Activated CD4-positive, alpha-beta T cell treated with anti-CD3 and anti-CD28 coated beads, Interleukin-2, amount 50 U/mL, for 4 hours (primary cell): ENCODE measurements at regions not wholly inside any gene's neighbourhood (a gene's known extent, or its start where the extent isn't known, plus 50 kb on each side); places are given as distances from the start of the nearest gene placed in this dataset.
"Not testable (repeated sequence)": the region's sequence is repeated elsewhere in the genome, so short reads cannot be mapped to it uniquely, and the experiment has no call there.

Experiments
- DNase-seq, 2 experiments: peaks; one replicate each; pipeline ENCODE4 v3.0.0-alpha.2; 2020

DNA sequence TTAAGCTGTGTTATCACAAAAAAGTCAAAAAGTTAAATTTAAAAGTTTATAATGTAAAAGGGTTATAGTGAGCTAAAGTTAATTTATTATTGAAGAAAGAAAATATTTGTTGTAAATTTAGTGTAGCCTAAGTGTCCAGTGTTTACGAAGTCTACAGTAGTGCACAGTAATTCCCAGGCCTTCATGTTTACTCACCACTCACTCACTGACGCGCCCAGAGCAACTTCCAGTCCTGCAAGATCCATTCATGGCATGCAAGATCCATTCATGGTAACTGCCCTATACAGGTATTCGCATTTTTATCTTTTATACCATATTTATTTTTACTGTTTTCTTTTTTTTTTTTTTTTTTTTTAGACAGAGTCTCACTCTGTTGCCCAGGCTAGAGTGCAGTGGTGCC, 69.5 kb downstream of the TPRA1 start:
- DNase-seq, result no peak

DNA sequence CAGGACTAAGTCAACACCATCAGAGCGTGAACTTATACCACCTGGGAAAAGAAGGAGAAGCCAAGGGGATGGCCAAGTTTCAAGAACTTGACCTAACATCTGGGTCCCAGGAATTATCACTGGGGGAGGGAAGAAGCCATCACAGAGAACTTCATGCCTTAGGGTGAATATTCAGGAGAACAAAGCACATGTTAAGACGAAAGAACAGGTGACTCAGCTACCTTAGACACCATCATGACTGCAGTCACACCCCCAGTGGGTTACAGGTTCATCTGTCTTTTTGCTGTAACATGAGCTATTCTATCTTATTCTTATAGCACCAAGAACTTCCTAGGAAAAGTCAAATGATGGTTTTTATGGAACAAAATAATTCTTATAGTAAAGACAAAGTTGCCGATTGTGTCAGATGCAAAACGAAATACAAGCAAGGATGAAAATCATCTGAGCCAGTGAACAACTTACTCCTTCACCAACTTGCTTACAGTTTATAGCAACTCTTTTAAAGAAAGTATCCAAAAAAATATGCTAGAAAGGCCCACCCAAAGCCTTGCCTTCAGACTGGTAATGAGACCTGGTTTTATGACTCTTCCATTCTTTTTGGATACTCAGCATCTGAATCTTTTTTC, 72.0 kb downstream of the TPRA1 start:
- DNase-seq, result no peak

GRCh38 chr3:127512256-127512655, 78.3 kb downstream of the TPRA1 start:
- no peak for DNase-seq

- DNase-seq, result no peak
Measured at GRCh38 chr3:127501177-127501576, 89.4 kb downstream of the TPRA1 start.

- DNase-seq, result no peak
Measured at GRCh38 chr3:127497676-127498075, 92.9 kb downstream of the TPRA1 start.

- DNase-seq, result no peak
Measured at GRCh38 chr3:127497166-127497565, 93.4 kb downstream of the TPRA1 start.

DNA sequence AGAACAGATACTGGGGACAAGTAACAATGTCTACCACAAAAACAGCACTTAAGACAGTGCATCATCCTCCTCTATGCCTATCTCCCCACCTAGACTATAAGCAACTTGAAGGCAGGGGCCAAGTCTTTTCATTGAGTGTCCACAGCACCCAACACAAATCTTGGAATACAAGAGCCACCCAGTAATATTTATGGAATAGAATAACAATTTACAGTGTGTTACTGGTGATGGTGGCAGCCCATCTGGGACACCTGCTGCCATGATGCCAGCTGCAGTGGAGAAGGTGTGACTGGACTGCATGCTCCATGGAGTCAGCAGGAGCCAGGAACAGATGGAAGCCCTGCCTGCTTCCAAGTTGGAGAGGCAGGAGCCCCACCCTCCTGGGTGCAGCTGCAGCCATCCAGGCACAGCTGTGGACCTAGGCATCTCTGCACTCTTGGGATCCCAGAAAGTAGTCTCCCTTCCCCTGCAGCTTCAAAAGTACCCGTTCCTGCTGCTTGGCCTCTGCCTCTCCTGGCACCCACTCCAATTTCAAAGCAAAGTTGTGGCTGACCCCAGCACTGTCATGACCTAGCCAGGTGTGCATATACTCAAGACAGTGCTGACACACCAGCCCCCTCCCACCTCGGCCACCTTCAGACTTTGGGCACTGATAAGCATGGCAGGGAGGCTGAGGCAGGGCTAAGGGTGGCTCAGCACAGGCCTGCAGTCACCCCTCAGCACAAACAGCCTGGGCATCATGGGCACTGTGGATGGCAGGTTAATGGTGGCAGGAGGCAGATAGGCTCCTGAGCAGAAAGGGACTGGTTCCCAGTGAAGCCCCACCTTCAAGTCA, 94.5 kb downstream of the TPRA1 start:
- no peak for DNase-seq

DNA sequence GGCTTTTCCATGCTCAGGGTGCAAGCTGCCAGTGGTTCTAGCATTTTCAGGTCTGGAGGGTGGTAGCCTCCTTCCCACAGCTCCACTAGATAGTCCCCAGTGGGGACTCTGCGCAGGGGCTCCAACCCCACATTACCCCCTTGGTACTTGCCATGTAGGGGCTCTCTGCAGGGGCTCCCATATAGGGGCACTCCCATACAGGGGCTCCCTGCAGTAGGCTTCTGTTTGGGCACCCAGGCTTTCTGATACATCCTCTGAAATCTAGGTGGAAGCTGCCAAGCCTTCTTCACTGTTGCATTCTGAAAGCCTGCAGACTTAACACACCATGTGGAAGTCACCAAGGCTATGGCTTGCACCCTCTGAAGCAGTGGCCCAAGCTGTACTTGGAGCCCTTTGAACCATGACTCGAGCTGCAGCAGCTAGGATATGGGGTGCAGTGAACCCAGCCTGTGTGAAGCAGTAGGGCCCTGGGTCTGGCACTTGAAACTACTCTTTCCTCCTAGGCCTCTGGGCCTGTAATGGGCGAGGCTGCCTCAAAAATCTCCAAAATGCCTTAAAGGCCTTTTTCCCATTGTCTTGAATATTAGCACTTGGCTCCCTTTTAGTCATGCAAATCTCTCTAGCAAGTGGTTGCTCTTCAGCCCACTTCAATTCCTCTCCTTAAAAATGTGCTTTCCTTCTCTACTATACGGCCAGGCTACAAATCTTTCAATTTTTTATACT, 96.4 kb downstream of the TPRA1 start:
- no peak for DNase-seq

DNA sequence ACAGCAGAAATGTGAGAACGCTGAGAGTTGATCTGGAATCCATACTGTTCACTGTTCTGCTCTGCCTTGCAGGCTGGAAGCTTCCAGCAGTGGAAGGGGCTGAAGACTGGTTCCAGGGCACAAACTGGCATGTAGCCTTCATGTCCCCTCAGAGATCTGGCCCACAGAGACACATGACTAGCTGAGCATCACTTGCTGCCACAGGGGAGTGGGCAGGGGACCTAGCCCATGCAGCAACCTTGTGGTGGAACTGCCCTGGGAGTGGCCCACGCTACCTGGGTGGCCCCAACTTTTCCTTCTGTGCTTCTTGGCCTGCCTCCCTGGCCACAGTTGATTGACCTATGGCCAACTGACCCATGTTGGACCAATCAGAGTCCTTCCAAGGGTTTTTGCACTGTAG, 98.1 kb downstream of the TPRA1 start:
- no peak for DNase-seq

DNA sequence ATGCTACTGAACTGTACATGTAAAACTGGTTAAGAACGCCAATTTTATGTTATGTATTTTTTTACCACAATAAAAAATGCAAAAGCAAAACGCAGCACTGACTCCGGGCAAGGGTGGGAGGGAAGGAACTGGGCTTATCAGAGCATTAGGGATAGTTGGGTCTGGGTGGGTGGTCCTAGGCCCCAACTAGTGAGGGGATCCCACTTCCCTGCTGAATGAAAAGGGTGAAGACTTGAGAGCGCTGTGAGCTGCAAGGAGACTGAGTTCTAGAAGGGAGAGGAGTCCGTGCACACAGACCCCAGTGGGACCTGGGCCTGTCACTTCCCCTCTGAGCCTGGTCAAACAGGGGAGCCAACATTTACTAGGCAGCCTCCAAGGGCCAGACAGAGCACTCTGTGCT, 98.6 kb downstream of the TPRA1 start:
- no peak for DNase-seq

GRCh38 chr3:127491323-127491722, 99.2 kb downstream of the TPRA1 start:
- DNase-seq, result no peak

GRCh38 chr3:127491024-127491305, 99.6 kb downstream of the TPRA1 start:
- DNase-seq, result not testable (repeated sequence)

GRCh38 chr3:127490271-127491023, 100.1 kb downstream of the TPRA1 start:
- no peak for DNase-seq

- DNase-seq, result no peak
Measured at GRCh38 chr3:127489357-127489756, 101.2 kb downstream of the TPRA1 start.

- DNase-seq, result no peak
Measured at GRCh38 chr3:127488740-127489139, 101.8 kb downstream of the TPRA1 start.

- no peak for DNase-seq
Measured at GRCh38 chr3:127488141-127488672, 102.3 kb downstream of the TPRA1 start.

- DNase-seq, result no peak
Measured at GRCh38 chr3:127487196-127487595, 103.3 kb downstream of the TPRA1 start.

- DNase-seq, result no peak
Measured at GRCh38 chr3:127486321-127486944, 104.1 kb downstream of the TPRA1 start.

DNA sequence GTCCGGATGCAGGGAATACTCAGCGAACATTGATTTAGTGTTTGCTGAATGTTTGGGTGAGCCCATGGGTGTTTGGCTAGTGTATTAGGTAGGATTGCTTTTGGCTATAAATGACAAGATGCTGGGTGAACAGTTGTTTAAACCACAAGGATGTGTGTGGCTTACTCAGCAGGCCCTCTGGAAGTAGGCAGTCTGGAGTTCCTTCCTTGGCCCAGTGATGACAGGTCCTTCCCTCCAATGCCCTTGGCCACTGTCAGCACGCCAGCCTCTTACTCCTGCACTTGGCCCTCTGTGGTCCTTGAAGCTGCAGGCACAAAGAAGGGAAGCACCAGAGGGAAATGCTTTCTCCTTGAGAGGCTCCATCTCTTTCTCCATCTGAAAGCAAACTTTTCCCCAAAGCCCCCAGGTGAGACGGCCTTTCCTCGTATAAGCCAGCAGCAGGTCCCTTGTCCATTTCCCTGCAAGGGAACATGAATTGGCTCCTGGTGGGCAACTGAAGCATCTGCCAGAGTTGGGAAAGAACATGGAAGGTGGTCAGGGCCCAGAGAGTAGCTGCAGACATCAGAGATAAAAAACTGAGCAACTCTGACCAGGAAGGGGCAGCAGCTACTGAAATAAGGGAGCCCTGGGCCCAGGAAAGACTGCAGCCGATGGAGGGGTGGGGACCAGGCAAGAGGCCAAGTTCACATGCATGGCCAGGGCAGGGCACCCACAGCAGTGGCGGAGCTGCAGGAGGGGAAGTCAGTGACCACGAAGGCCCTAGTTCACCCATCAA, 105.0 kb downstream of the TPRA1 start:
- no peak for DNase-seq

DNA sequence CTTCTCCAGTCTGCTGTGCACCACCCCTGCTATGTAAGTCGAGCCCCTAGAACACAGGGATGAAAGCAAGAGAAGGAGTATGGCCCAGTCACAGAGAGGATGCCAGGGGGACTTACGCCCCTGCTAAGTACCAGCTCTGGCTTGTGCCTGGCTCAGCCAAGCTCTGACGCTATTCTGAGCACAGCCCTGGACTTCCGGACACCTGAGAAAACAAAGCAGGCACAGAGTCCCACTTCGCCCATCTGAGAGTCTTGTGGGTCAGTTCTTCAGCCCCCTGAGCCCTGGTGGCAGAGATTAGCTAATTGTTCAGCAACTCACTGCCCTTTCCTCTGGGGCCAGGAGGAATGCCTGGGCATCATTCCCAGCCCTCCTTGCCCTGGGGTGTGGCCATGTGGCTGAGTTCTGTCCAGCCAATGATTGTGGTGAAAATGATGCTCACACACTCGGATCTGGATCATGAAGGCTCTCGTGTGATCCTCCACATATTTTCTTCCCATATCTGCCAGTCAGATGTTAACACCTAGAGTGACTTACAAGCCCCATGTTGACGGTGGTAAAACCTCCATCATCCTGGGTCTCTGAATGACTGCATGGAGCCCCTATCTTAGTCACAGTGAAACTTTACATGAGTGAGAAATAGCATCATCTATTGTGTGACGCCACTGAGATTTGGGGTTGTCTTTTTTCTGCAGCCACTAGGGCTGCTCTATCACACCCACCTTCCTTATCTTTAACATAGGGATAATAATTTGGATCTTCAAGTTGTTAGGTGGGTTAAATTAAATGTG, 105.7 kb downstream of the TPRA1 start:
- DNase-seq, result no peak
